ENCODE measurements at regions not wholly inside any gene's neighbourhood (a gene's known extent, or its start where the extent isn't known, plus 50 kb on each side); places are given as distances from the start of the nearest gene placed in this dataset.

- TF ChIP-seq EGR1 (IDR thresholded peaks at IDR 0.05) (no peak), USF1 (IDR thresholded peaks at IDR 0.05) (no peak), NFIC (IDR thresholded peaks at IDR 0.05) (no peak), MAX (IDR thresholded peaks at IDR 0.05) (no peak), FOXM1 (IDR thresholded peaks at IDR 0.05; ENCODE audit: borderline replicate concordance, low read depth) (no peak), YY1 (IDR thresholded peaks at IDR 0.05; ENCODE audit: low read depth) (no peak), CEBPB (IDR thresholded peaks at IDR 0.05) (no peak)
Measured at GRCh38 chr11:79541466-79541865, 100.6 kb upstream of the TENM4 start.

Data from Ishikawa (cell line).